Mesothelial cell of epicardium (in vitro differentiated cells): ENCODE measurements at regions not wholly inside any gene's neighbourhood (a gene's known extent, or its start where the extent isn't known, plus 50 kb on each side); places are given as distances from the start of the nearest gene placed in this dataset.
"Not testable (repeated sequence)": the region's sequence is repeated elsewhere in the genome, so short reads cannot be mapped to it uniquely, and the experiment has no call there.

Experiments
- DNase-seq, 2 experiments: peaks; one replicate each; pipeline ENCODE4 v3.0.0; 2021; ENCODE audit warnings: low spot score in 2 of 2; ENCODE audit not compliant: unreplicated experiment in 2 of 2
- H3K27ac Mint-ChIP-seq: 2 replicates; pipeline ENCODE4 v1.8.0; 2021; ENCODE audit warnings: mixed read lengths
- H3K27me3 Mint-ChIP-seq: 2 replicates; pipeline ENCODE4 v1.8.0; 2021; ENCODE audit warnings: low read depth, mixed read lengths
- H3K36me3 Mint-ChIP-seq: 2 replicates; pipeline ENCODE4 v1.8.0; 2021; ENCODE audit warnings: mixed read lengths
- H3K4me1 Mint-ChIP-seq: 2 replicates; pipeline ENCODE4 v1.8.0; 2021; ENCODE audit warnings: mixed read lengths
- H3K4me3 Mint-ChIP-seq: 2 replicates; pipeline ENCODE4 v1.8.0; 2021; ENCODE audit warnings: mild to moderate bottlenecking, moderate library complexity, mixed read lengths
- H3K9me3 Mint-ChIP-seq: 2 replicates; pipeline ENCODE4 v1.8.0; 2021; ENCODE audit warnings: mixed read lengths
- CTCF ChIP-seq: fragments of 200-600 bp; sonication (generic); IDR thresholded peaks from one replicate; pipeline ENCODE4 v1.5.0; 2021; ENCODE audit warnings: antibody characterized with exemption; ENCODE audit not compliant: unreplicated experiment

- no peak for TF ChIP-seq CTCF
- Mint-ChIP-seq H3K27ac (no peak overlapping the region), H3K4me1 (peaks cover 15% of the 10 kb centered on the region), H3K4me3 (no peak overlapping the region), H3K27me3 (peaks cover 26% of the 10 kb centered on the region), H3K36me3 (no peaks in the 10 kb centered on the region), H3K9me3 (peaks cover 3% of the 10 kb centered on the region)
- no peak for DNase-seq
These were observed 142.8 kb downstream of the NECTIN1 start for GRCh38 chr11:119586181-119586580.

- Mint-ChIP-seq H3K4me1 (peaks cover 11% of the 10 kb centered on the region), H3K9me3 (peaks cover 5% of the 10 kb centered on the region), H3K27me3 (peaks cover 29% of the 10 kb centered on the region), H3K4me3 (peak overlapping the region; percentile 75), H3K27ac (no peak overlapping the region), H3K36me3 (no peaks in the 10 kb centered on the region)
- no peak for TF ChIP-seq CTCF
- peak in 1 of 2 experiments; percentile 47 for DNase-seq
These were observed 143.8 kb downstream of the NECTIN1 start for GRCh38 chr11:119585043-119585781.

- peaks cover 11% of the 10 kb centered on the region for H3K4me1 Mint-ChIP-seq
- H3K36me3 Mint-ChIP-seq: no peaks in the 10 kb centered on the region
- H3K27me3 Mint-ChIP-seq: peaks cover 29% of the 10 kb centered on the region
- H3K4me3 Mint-ChIP-seq: peak overlapping the region; percentile 75
- H3K9me3 Mint-ChIP-seq: peaks cover 7% of the 10 kb centered on the region
- no peak for TF ChIP-seq CTCF
- peak; percentile 53 to 64 for DNase-seq
- H3K27ac Mint-ChIP-seq: peak overlapping the region; percentile 39
These were observed 144.6 kb downstream of the NECTIN1 start for GRCh38 chr11:119584193-119585042.

- peaks cover 26% of the 10 kb centered on the region for H3K27me3 Mint-ChIP-seq
- H3K36me3 Mint-ChIP-seq: no peaks in the 10 kb centered on the region
- H3K9me3 Mint-ChIP-seq: peaks cover 7% of the 10 kb centered on the region
- H3K27ac Mint-ChIP-seq: no peak overlapping the region
- peak; percentile 32 for TF ChIP-seq CTCF
- no peak overlapping the region for H3K4me3 Mint-ChIP-seq
- H3K4me1 Mint-ChIP-seq: peaks cover 11% of the 10 kb centered on the region
- no peak for DNase-seq
These were observed 145.4 kb downstream of the NECTIN1 start for GRCh38 chr11:119583585-119583984.

- H3K4me3 Mint-ChIP-seq, H3K9me3 Mint-ChIP-seq, DNase-seq, H3K27ac Mint-ChIP-seq, H3K36me3 Mint-ChIP-seq: not testable (repeated sequence)
- H3K27me3 Mint-ChIP-seq: peaks cover 30% of the 10 kb centered on the region
- H3K4me1 Mint-ChIP-seq: peaks cover 14% of the 10 kb centered on the region
These were observed 147.6 kb downstream of the NECTIN1 start for GRCh38 chr11:119581396-119581795.

GRCh38 chr11:119580751-119581150 lies 148.2 kb downstream of the NECTIN1 start:
- peaks cover 7% of the 10 kb centered on the region for H3K9me3 Mint-ChIP-seq
- H3K4me1 Mint-ChIP-seq: peaks cover 14% of the 10 kb centered on the region
- no peak for DNase-seq
- no peaks in the 10 kb centered on the region for H3K36me3 Mint-ChIP-seq
- no peak overlapping the region for H3K4me3 Mint-ChIP-seq
- TF ChIP-seq CTCF: no peak
- no peak overlapping the region for H3K27ac Mint-ChIP-seq
- H3K27me3 Mint-ChIP-seq: peaks cover 28% of the 10 kb centered on the region
